Stromal cell of bone marrow (primary cell): ENCODE measurements at regions not wholly inside any gene's neighbourhood (a gene's known extent, or its start where the extent isn't known, plus 50 kb on each side); places are given as distances from the start of the nearest gene placed in this dataset.
"Not testable (repeated sequence)": the region's sequence is repeated elsewhere in the genome, so short reads cannot be mapped to it uniquely, and the experiment has no call there.

Source experiments
- DNase-seq: peaks from one replicate; pipeline ENCODE4 v3.0.0-alpha.2; 2012; ENCODE audit warnings: low read depth

- no peak for DNase-seq
Observed at GRCh38 chr6:3551716-3552511, 95.1 kb upstream of the SLC22A23 start.

- peak; percentile 17 for DNase-seq
Observed at GRCh38 chr6:3549314-3549940, 92.6 kb upstream of the SLC22A23 start.

GRCh38 chr6:3546121-3546520, 89.3 kb upstream of the SLC22A23 start:
- no peak for DNase-seq

- DNase-seq: no peak
Observed at GRCh38 chr6:3545156-3545555, 88.3 kb upstream of the SLC22A23 start.

- DNase-seq: no peak
Observed at GRCh38 chr6:3542032-3542640, 85.3 kb upstream of the SLC22A23 start.

GRCh38 chr6:3541006-3541585, 84.2 kb upstream of the SLC22A23 start:
- no peak for DNase-seq

GRCh38 chr6:3540253-3540820, 83.5 kb upstream of the SLC22A23 start:
- no peak for DNase-seq

- no peak for DNase-seq
Observed at GRCh38 chr6:3538536-3538935, 81.7 kb upstream of the SLC22A23 start.

GRCh38 chr6:3536901-3537300, 80.1 kb upstream of the SLC22A23 start:
- DNase-seq: no peak

GRCh38 chr6:3535776-3536435, 79.1 kb upstream of the SLC22A23 start:
- no peak for DNase-seq

GRCh38 chr6:3535033-3535775, 78.4 kb upstream of the SLC22A23 start:
- DNase-seq: no peak

- no peak for DNase-seq
Observed at GRCh38 chr6:3534599-3534998, 77.7 kb upstream of the SLC22A23 start.

GRCh38 chr6:3533981-3534380, 77.1 kb upstream of the SLC22A23 start:
- no peak for DNase-seq

- no peak for DNase-seq
Observed at GRCh38 chr6:3532296-3532916, 75.6 kb upstream of the SLC22A23 start.

- DNase-seq: no peak
Observed at GRCh38 chr6:3531481-3531880, 74.6 kb upstream of the SLC22A23 start.

- no peak for DNase-seq
Observed at GRCh38 chr6:3530515-3530914, 73.7 kb upstream of the SLC22A23 start.

GRCh38 chr6:3529721-3530120, 72.9 kb upstream of the SLC22A23 start:
- no peak for DNase-seq

GRCh38 chr6:3529232-3529631, 72.4 kb upstream of the SLC22A23 start:
- no peak for DNase-seq

- DNase-seq: not testable (repeated sequence)
Observed at GRCh38 chr6:3528081-3528671, 71.3 kb upstream of the SLC22A23 start.

GRCh38 chr6:3527651-3527977, 70.8 kb upstream of the SLC22A23 start:
- no peak for DNase-seq
